ENCODE measurements at regions not wholly inside any gene's neighbourhood (a gene's known extent, or its start where the extent isn't known, plus 50 kb on each side); places are given as distances from the start of the nearest gene placed in this dataset.
"Not testable (repeated sequence)": the region's sequence is repeated elsewhere in the genome, so short reads cannot be mapped to it uniquely, and the experiment has no call there.

DNA sequence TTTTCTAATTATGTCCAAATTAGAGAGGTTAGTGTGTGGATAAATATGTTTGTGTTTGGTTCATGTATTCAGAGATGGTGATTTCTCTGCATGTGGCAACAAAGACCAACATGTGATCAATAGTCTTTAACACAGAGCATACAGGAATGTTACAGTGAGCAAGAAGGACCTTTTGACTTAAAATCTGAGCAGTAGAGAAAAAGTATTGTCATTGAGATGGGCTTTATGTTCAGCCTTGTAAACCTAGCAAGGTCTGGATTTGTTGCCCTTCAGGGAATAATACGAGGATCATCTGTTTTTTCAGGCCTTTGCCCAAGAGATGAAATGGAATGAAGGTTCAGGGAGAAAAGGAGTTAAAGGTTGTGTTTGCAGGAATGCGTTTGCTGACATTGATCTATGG, 161.8 kb upstream of the NECTIN3 start:
- DNase-seq: no peak

DNA sequence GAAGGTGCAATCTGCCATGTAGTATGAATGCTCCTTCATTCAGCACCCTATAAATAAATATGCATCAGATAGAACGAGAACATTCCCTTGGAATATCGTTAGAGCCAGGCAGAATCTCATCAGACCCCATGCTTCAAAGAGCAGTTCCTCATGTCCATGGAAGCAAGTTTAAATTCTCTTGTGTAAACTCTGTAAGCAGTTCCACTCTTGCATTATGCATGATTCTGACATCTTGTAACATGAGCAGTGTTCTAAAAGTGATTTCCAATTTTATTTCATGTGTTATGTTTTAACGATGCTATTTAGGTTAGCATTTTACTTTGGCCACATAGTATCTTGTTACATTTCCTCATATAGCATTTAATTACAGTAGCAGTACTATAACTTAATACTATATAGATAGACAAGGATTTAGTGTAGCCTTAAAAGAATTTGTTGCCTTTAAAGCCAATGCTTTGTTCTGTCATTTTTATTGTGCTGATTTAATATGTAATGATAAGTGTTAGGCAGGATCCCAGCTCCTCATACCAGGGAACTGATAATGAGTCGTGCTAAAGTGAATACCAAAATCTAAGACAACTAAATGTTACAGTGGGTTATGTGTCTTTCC, 161.2 kb upstream of the NECTIN3 start:
- DNase-seq: no peak

DNA sequence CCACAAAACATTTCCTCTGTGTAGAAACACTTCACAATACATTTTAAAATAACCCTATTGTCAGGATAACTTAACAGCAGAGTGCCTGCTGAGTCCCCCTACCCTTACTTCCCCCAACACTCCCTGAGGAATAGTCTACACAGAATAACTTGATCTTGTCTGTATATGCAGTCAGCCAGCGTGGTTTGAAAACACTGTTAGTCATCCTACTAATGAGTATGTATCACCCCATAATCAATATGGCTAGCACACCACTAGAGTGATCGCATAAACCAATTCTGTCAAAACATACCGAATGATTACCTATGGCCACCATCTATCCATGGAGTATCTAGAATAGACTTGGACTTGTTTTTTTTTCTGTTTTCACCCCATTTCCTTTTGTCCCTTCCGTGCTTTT, 152.7 kb upstream of the NECTIN3 start:
- DNase-seq: no peak

DNA sequence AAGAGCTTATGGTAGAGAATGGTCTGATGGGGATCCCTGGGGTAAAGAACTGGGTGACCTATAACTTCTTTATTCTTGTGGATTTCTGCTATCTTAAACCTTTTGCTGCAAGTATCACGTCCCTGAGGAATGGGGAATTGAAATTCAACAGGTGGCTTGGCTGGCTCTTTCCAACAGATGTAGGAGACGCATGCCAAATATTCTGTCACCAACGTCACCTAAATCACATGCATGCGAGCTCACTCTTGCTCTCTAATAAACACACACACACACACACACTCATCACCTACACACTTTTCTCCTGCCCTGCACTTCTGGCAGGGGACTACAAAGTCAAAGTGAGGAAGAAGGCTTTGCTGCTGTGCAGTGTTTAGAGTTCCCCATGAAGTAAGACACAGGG, 145.8 kb upstream of the NECTIN3 start:
- DNase-seq: no peak

DNA sequence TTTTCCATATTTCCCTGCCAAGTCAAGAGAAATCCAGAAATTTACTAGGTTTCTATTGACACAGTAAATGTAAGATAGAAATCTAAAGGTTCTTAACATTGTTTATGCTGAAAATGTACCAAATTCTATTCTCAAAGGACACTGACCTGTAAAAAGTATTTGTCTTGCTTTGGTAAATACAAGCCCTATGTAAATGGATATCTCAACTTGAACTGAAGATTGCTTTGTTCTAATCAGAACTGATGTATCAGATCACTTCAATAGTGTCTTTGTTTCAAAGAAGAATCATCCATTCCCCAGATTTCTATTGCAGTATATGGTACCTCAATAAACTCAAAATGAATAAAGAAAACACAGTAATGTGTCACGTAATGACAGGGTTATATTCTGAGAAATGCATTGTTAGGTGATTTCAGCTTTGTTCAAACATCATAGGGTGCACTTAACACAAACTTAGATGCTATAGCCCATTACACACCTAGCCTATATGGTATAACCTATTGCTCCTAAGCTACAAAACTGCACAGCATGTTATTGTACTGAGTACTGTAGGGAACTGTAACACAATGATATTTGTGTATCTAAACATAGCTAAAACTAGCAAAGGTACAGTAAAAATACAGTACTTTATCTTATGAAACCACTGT, 143.5 kb upstream of the NECTIN3 start:
- no peak for DNase-seq

DNA sequence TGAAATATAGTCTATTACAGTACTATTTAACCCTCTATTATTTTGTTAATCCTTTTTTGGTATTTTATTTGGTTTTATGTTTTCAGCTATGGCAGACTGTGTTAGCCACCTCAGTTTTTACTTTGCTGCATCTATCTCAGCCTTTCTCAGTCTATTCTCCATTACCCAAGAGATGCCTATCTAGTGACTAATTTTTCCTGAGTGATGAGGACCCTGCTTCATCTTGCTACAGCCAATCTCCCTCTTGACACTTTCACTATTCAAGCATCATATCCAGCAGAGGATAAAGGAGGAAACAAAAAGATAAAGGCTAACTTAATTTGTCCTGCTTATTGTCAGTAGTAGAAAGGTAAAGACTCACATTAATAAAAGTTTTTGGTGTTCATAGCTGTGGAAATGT, 141.8 kb upstream of the NECTIN3 start:
- no peak for DNase-seq

DNA sequence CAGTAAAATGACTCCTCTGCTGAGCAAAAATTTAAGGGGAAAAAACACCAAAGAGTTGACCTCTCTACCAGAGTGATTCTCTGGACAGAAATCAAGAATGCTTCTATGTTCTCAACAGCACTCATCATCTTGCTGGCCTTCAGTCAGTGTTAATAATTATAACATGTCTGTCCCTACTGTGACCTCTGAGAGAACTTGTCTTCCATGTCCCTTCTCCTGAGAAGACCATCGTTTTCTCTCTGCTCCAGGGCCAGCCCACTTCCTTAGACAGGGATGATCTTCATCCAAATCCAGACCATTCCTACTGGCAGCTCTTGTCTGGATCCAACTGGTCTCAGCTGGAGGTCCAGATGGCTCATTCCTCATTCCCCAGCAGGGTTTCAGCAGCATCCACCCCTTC, 139.0 kb upstream of the NECTIN3 start:
- no peak for DNase-seq

DNA sequence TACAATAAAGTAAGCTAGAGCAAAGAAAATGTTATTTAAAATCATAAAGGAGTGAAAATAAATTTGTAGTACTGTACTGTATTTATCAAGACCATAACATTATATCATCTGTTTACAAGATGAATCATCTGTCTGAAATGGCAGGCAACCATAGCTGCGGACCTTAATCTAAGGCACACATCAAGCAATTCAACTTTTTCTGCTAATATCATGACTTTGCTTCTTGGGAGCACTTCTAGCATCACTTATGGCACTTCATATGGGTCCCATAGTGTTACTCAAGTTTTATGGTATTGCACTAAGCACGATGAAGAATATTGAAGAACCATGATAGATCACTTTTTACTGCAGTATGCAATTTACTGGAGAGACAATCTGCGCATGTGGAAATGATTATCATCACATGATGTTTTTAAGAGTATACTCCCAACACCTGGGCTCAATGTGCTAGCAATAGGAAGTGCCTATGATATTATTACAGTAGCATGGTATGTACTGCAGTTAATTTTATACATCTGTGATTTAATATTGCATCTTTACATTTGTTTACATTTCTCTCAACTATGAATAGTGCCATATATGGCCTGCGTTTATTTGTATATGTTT, 137.7 kb upstream of the NECTIN3 start:
- no peak for DNase-seq

DNA sequence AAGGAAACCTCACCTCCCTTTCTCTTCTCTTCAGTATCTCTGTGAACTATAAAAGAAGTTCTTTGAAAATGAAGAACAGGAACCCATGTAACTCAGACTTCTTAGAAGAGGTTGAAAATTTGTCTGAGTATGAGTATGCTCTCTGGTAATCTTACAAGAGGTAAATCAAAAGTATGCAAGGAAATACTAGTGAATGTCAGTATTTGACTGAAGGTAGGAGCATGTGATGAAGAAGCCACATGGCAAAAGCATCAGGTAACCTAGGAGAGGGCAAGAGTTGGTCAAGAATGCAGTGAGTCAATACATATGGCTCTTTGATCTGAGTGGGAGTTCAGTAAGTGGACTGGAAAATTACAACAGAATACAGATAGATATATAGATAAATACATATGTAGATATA, 133.0 kb upstream of the NECTIN3 start:
- no peak for DNase-seq

DNA sequence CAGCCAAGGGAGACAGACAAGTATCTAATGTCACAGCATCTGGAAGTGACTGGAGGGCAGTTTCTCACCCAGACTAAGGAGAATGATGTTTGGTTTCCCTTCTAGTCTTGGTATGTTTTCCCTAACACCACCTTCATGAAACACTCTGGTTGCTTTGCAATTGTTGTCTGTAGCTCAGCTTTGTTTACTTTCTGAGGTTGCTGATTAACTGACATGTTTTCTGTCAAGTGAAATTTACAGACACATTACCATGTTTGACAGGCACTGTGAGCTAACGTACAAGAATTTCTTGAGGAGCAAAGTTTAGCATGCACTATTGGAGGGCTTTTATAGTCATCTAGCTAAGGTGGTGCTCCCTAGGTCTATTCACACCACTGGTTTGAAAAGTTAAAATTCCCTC, 131.6 kb upstream of the NECTIN3 start:
- no peak for DNase-seq

DNA sequence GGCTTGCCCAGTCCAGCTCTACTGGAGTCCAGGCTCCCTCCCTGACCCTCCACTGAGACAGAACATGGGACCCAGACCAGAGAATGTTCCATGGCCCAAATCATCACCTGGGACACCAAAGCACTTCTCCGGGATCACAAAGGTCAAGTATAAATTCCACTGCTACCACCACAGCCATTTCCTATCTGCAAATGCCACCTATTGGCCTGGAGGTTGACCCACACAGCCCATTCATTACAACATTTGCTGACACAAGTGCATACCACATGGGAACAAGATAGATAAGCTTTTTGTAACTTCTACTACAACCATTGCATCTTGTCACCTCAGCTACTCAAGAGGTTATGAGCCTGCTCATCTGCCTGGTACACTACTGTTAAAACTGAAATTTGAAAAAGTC, 126.8 kb upstream of the NECTIN3 start:
- no peak for DNase-seq

DNA sequence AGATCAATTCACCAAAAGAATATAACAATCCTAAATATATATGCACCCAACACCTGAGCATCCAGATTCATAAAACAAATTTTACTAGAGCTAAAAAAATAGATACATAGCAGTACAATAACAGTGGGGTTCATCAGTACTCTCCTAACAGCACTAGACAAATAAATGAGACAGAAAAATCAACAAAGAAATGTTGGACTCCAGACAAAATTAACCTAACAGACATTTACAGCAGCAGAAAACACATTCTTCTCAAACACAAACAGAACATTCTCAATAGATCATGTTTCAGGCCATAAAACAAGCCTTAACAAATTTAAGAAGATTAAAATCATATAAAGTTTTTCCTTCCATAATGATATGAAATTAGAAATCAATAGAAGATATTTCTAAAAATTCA, 124.8 kb upstream of the NECTIN3 start:
- no peak for DNase-seq

DNA sequence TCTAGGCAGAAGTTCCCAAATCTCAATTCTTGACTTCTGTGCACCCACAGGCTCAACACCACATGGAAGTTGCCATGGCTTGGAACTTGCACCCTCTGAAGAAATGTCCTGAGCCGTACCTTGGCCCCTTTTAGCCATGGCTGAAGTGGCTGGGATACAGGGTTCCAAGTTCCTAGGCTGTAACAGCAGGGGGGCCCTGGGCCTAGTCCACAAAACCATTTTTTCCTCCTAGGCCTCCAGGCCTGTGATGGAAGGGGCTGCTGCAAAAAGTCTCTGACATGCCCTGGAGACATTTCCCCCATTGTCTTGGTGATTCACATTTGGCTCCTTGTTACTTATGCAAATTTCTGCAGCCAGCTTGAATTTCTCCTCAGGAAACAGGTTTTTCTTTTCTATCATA, 122.4 kb upstream of the NECTIN3 start:
- DNase-seq: not testable (repeated sequence)

DNA sequence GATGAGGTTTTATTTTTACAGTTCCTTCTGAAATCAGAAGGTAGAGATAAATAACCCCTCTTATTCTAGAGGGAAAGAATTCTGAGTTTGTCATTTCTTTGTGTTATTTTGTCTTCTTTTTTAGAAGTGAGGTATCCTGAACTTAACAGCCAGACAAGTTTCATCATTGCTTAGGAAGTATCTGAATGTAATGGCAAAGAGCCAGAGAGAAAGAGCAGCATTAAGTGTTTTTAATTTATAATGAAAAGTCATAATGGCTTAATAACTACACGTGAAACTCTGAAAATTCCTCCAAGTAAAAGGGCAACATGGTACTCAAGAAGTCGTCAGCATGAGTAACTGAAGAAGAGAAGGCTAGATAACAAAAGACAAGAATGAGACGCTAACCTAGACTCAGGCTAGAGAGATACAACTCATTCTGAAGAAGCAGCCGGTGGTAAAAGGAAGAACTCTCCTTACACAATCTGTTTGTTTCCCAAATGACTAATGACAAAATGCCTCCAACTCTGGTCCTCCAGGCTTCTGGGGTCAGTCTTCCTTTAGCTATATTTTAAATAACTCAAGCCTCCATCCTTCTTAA, 116.2 kb upstream of the NECTIN3 start:
- no peak for DNase-seq

DNA sequence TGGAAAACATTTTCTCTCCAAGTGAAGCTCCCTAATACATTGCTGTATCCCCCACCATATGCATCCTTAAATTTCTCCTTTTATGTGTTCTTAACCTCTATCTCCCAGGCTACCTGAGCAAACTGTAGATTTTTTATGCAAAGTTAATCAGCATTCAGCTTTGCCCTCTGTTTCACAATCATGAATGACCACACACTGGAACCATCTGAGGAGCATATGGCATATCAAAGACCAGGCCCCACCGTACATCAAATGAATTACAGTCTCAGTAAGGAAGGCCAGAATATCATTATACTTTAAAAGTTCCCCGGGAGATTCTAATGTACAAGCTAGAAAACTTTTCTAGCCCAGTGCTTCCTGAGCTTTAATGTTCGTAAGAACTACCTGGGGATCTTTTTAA, 115.5 kb upstream of the NECTIN3 start:
- DNase-seq: no peak

DNA sequence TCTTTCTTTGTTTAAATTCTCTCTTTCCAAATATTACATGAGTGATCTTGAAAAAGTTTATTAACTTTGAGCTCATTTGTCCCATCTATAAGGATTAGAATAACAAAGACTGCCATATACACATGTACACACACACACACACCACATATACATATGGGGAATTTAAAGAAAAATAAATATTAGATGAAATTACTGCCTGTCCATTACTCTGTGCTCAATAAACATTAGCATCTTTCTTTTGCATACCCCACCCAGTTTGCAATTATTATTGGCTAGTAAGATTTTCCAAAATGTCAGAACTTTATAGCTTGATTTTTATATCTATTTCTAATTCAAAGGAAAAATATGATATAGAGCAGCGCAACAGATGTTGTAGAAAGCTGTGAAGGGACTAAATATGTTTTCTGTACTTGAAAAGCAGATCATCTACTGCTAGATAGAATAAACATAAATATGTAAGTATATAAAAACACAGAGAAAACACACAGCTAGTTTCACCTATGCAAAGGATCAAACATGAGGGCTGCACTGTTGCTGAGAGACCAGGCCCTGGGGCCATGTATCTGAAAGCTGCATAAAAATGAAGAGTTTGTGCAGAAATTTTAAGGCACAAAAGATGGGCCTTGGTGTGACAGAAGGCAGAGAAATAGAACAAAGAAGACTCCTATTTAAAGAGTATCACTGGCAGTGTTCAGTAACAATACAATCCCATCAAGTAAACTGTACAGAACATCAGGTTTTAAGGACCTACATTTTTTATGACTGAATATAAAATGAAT, 114.2 kb upstream of the NECTIN3 start:
- no peak for DNase-seq

DNA sequence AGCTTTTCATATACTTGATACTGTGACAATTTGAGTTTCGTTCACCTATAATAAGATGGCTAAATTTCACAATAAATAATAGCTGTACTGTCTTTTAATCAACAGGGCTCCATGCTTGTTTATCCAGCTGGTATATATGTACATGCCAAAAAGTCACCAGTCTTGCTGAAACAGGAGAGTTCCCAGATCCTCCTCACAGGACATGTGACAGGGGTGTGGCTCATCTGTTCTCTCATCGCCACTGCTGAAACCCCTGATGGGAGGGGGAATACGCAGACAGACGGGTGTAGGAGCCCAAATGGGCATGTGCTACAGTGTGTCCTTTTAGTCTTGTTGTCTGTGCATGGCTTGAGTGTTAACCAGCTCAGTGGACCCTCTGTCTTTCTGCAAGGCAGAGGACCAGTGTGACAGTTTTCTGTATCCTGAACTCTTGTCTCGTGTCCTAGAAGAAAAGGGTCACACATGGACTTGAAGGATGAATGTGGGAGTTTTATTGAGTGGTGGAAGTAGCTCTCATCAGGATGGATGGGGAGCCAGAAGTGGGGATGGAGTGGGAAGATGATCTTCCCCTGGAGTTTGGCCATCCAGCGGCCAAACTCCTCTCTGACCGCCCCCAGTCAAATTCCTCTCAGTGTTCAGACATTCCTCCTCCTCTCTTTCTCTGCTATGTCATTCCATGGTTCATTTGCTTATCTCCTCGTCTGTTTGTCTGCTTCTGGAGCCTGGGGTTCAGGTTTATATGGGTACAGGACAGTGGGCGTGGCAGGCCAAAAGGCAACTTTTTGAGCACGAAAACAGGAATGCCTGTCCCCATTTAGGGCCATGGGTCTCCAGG, 113.1 kb upstream of the NECTIN3 start:
- no peak for DNase-seq

DNA sequence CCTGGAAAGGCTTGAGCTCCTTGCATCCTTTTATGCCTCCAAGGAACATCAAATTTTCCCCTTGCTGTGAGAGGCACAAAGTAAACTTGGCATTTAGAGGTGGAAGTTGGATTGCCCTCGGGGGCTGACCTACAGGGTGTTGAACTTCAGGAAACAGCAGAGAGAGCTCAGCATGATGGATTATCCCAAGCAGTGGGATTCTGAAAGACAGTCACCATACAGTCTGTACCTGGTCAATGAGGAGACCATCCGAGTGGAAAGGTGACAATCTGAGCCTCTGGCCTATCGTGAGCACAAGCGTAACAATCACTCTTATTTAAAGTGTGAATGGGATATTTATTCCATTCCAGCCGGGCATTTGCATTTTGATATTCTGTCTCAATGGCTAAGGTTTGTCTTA, 105.6 kb upstream of the NECTIN3 start:
- DNase-seq: no peak

DNA sequence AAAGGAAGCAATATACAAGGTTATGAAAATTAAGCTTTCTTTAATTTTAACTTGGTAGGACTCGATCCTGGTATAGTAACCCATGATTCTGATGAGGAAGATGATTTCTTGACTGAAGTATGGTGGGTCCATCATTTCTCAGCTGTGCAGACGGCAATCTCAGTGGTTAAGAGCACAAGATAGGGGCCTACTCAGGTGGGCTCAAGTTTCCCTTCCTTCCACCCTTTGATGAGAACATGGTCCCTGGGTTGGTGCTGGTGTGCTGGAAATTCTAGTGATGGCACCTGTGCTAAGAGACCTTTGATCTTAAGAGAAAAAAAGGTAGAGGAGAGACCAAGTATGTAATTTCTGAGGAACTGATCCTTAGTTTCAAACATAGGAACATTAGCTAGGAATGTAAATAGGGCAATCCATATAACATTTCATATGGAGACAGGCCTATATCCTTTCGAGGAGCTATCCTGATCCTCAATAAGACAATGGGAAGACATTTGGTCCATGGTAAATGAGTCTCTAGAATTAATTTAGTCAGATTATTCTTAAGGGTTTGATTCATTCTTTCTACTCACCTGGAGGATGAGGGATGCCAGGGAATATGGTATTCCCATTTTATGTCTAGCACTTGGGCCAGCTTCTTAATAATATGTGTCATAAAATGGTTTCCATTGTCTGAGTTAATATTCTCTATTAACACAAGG, 104.5 kb upstream of the NECTIN3 start:
- DNase-seq: no peak

DNA sequence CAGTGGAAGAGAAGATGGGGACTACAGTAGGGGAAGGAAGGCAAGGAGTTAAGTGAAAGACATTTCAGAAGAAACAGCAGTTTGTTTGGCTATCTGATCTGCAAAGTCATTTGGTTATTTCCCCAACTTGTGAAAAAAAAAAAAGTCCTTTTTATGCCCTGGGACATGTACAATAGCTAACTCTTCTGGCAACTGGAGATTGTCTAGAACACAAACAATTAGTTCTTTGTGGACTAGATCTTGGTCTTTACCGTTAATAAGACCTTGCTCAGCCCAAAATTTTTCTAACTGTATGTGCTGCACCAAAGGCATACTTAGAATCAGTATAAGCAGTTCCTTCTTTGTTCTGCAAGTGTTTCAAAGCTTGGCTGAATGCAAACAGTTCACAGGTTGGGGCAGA, 103.5 kb upstream of the NECTIN3 start:
- no peak for DNase-seq

DNA sequence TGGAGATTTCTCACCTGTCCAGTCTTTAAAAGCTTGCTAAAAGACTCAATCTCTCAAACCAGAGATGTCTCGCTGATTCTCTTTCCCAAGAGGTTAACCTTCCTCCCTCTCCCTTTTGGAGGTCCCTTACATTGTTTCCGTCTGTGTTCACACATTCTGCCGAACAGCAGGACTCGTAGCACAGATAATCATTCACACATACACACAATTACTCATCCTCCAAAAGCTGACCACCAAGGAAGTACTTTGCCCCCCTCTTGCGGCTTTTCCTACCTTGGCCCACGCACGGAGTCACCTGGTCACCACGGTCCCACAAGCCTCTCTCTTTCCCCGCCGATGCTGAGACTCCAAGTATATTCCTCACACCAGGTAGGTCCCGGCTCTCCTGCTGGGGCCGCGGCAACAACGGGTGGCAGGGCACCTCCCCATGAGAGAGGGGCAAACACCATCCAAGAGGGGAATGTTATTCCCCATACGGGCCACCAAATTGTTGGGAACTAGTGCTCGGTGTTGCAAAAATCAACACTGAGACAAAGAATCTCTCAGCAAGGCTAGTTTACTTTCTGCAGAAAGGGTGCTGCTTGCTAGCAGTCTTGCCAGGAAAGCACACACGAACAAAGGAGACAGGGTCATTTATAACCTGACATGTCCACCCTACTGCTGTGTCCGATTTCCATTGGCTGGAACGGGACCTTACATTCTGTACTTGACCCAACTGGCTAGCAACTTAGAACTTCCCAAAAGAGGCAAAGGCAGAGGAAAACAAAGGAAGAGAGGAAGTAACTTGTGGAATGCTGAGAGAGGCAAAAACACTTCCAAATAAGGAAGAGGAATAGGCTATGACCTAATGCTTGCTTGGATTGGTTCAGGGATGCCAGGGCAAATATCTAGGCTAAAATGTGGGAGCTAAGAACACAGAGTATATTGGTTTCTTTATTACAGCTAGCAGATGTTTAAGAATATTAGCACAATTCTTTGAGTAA, 102.1 kb upstream of the NECTIN3 start:
- no peak for DNase-seq

Data from GOT3 (cell line).